Esophagus muscularis mucosa (tissue), 3 donors: ENCODE measurements at regions not wholly inside any gene's neighbourhood (a gene's known extent, or its start where the extent isn't known, plus 50 kb on each side); places are given as distances from the start of the nearest gene placed in this dataset.

Source experiments
- POLR2A ChIP-seq: fragments of 450-650 bp; IDR thresholded peaks from one replicate; pipeline ENCODE4 v1.6.1; 2017; ENCODE audit warnings: antibody characterized with exemption, moderate library complexity, mild to moderate bottlenecking, low read depth
- TF ChIP-seq, protein P1 (sequence below), 3 experiments: fragments of 200-600 bp in 2 of 3; fragments of 450-650 bp in 1 of 3; sonication (generic) in 2 of 3; IDR thresholded peaks; one replicate each; pipeline ENCODE4 v1.5.1; 2017 to 2019; ENCODE audit warnings: antibody characterized with exemption in 3 of 3, mild to moderate bottlenecking in 2 of 3, moderate library complexity in 1 of 3

DNA sequence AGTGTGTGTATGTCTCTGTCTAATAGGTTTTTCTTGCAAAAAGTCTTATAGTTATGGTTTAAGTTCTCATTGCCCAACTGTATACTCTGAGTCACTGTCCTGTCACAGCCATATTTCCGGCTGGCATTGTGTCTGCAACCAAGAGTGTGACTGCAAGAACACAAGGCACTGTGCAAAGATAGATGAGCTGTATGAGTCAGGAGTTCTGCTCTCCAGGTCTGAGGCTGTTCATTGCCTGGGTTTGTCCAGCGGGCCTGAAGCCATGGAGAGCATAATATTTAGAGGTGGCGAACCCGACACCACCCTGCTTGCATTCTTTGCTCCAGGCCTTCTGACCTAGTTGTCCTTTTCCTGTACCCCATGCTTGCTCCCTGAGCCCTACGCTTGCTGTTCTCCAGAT lies 50.9 kb upstream of the CNIH3 start:
- TF ChIP-seq, protein P1, sequence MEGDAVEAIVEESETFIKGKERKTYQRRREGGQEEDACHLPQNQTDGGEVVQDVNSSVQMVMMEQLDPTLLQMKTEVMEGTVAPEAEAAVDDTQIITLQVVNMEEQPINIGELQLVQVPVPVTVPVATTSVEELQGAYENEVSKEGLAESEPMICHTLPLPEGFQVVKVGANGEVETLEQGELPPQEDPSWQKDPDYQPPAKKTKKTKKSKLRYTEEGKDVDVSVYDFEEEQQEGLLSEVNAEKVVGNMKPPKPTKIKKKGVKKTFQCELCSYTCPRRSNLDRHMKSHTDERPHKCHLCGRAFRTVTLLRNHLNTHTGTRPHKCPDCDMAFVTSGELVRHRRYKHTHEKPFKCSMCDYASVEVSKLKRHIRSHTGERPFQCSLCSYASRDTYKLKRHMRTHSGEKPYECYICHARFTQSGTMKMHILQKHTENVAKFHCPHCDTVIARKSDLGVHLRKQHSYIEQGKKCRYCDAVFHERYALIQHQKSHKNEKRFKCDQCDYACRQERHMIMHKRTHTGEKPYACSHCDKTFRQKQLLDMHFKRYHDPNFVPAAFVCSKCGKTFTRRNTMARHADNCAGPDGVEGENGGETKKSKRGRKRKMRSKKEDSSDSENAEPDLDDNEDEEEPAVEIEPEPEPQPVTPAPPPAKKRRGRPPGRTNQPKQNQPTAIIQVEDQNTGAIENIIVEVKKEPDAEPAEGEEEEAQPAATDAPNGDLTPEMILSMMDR (IDR thresholded peaks at IDR 0.05) = no peak
- no peak for TF ChIP-seq POLR2A
